H1 (cell line): ENCODE measurements at regions not wholly inside any gene's neighbourhood (a gene's known extent, or its start where the extent isn't known, plus 50 kb on each side); places are given as distances from the start of the nearest gene placed in this dataset.
A peak's percentile ranks its signal among the peaks of the same experiment; 100 is the strongest.

Experiments
- CTCF ChIA-PET: fragments of 300-600 bp; sonication (Branson Sonifier 250); formaldehyde crosslinking; loops from one replicate; lab custom pipeline; 2021; ENCODE audit not compliant: partially characterized antibody; lab: Charles Lee
- POLR2A ChIA-PET: fragments of 300-600 bp; sonication (Branson Sonifier 250); formaldehyde crosslinking; loops from one replicate; lab custom pipeline; 2021; ENCODE audit warnings: inconsistent platforms; ENCODE audit not compliant: partially characterized antibody; lab: Charles Lee
- DNase-seq, 2 experiments: peaks; one replicate each; pipeline versions ENCODE4 v3.0.0 to v3.0.0-alpha.2; 2010 to 2022; ENCODE audit warnings: low spot score in 2 of 2, low read depth in 1 of 2, mixed read lengths in 1 of 2
- FAIRE-seq: peaks from 2 replicates; lab custom pipeline; 2011; peaks lifted over from hg19 to GRCh38; lab: Jason Lieb, UNC
- H2AFZ ChIP-seq: 2 replicates; pipeline ENCODE4 v1.8.1; 2012; ENCODE audit warnings: low read length, inconsistent platforms
- H2AK5ac ChIP-seq: 2 replicates; pipeline ENCODE4 v1.6.1; 2013; ENCODE audit warnings: low read depth, low read length
- H2BK120ac ChIP-seq: replicated peaks from 2 replicates; pipeline ENCODE3; 2013; ENCODE audit warnings: low read depth, low read length, inconsistent platforms
- H2BK12ac ChIP-seq: 2 replicates; pipeline ENCODE4 v1.6.1; 2013; ENCODE audit warnings: low read depth, low read length
- H2BK15ac ChIP-seq: 2 replicates; pipeline ENCODE4 v1.6.1; 2013; ENCODE audit warnings: low read length
- H2BK20ac ChIP-seq: 2 replicates; pipeline ENCODE4 v1.6.1; 2013; ENCODE audit warnings: low read length
- H2BK5ac ChIP-seq: 2 replicates; pipeline ENCODE4 v1.6.1; 2013; ENCODE audit warnings: low read depth, low read length
- H3K14ac ChIP-seq: 2 replicates; pipeline ENCODE4 v1.6.1; 2013; ENCODE audit warnings: inconsistent platforms; ENCODE audit not compliant: insufficient read length
- H3K18ac ChIP-seq: 2 replicates; pipeline ENCODE4 v1.6.1; 2013; ENCODE audit warnings: low read length; ENCODE audit errors: extremely low read depth
- H3K23ac ChIP-seq: 2 replicates; pipeline ENCODE4 v1.6.1; 2013; ENCODE audit warnings: inconsistent platforms; ENCODE audit not compliant: insufficient read length
- H3K23me2 ChIP-seq: 2 replicates; pipeline ENCODE4 v1.6.1; 2013; ENCODE audit warnings: low read depth, low read length
- H3K27ac ChIP-seq: 2 replicates; pipeline ENCODE4 v1.6.1; 2011; ENCODE audit warnings: low read depth, low read length, inconsistent platforms
- H3K27me3 ChIP-seq, 4 experiments: replicated peaks in 1 of 4; 1 replicate in 1 of 4; 2 replicates in 3 of 4; pipeline versions ENCODE4 v1.6.1 to v1.8.1; 2011 to 2013; ENCODE audit warnings: low read length in 3 of 4, mild to moderate bottlenecking in 3 of 4, inconsistent platforms in 2 of 4, mixed read lengths in 2 of 4, moderate library complexity in 1 of 4; ENCODE audit not compliant: control insufficient read depth in 3 of 4, insufficient read depth in 3 of 4; ENCODE audit errors: extremely low read depth in 1 of 4
- H3K36me3 ChIP-seq, 4 experiments: 2 replicates each; pipeline versions ENCODE4 v1.6.1 to v1.8.1; 2011 to 2013; ENCODE audit warnings: mild to moderate bottlenecking in 4 of 4, low read length in 3 of 4, moderate library complexity in 2 of 4, control low read depth in 1 of 4, inconsistent platforms in 1 of 4; ENCODE audit not compliant: insufficient read depth in 4 of 4, control insufficient read depth in 2 of 4
- H3K4ac ChIP-seq: replicated peaks from 2 replicates; pipeline ENCODE3; 2013; ENCODE audit warnings: low read length, low read depth, mixed read lengths, inconsistent platforms; ENCODE audit not compliant: insufficient read length
- H3K4me1 ChIP-seq, 4 experiments: replicated peaks in 1 of 4; 1 replicate in 1 of 4; 2 replicates in 3 of 4; pipeline versions ENCODE4 v1.6.1 to v1.8.1; 2011 to 2013; ENCODE audit warnings: low read length in 3 of 4, inconsistent platforms in 2 of 4, mixed read lengths in 1 of 4; ENCODE audit not compliant: insufficient read depth in 4 of 4, control insufficient read depth in 3 of 4
- H3K4me2 ChIP-seq, 2 experiments: 2 replicates each; pipeline versions ENCODE4 v1.6.1 to v1.8.1; 2011 to 2013; ENCODE audit warnings: low read depth in 2 of 2, low read length in 2 of 2, control low read depth in 1 of 2, inconsistent platforms in 1 of 2, mild to moderate bottlenecking in 1 of 2; ENCODE audit not compliant: insufficient read depth in 1 of 2
- H3K4me3 ChIP-seq, 4 experiments: fragments of 200-600, 300-600 bp in 1 of 4; sonication (generic), shearing (Covaris generic), sonication (Bioruptor Twin) in 1 of 4; 2 replicates each; pipeline versions ENCODE4 v1.5.1 to v1.8.1; 2011 to 2016; ENCODE audit warnings: low read length in 4 of 4, low read depth in 3 of 4, control low read depth in 2 of 4, inconsistent platforms in 2 of 4, mild to moderate bottlenecking in 2 of 4, mixed read lengths in 1 of 4, moderate library complexity in 1 of 4; ENCODE audit not compliant: insufficient read depth in 2 of 4; ENCODE audit errors: extremely low read depth in 1 of 4
- H3K56ac ChIP-seq: replicated peaks from 2 replicates; pipeline ENCODE3; 2013; ENCODE audit warnings: low read depth, mild to moderate bottlenecking, mixed read lengths, low read length, inconsistent platforms; ENCODE audit not compliant: insufficient read length
- H3K79me1 ChIP-seq: 2 replicates; pipeline ENCODE4 v1.6.1; 2013; ENCODE audit warnings: low read depth, low read length, control low read depth
- H3K79me2 ChIP-seq, 2 experiments: 2 replicates each; pipeline versions ENCODE4 v1.6.1 to v1.8.1; 2012 to 2013; ENCODE audit warnings: low read length in 2 of 2, mild to moderate bottlenecking in 2 of 2, inconsistent platforms in 1 of 2; ENCODE audit not compliant: insufficient read depth in 2 of 2, control insufficient read depth in 1 of 2
- H3K9ac ChIP-seq, 4 experiments: replicated peaks in 1 of 4; 1 replicate in 1 of 4; 2 replicates in 3 of 4; pipeline versions ENCODE4 v1.6.1 to v1.8.1; 2011 to 2013; ENCODE audit warnings: low read depth in 3 of 4, low read length in 3 of 4, control low read depth in 2 of 4, mild to moderate bottlenecking in 2 of 4, moderate library complexity in 2 of 4, inconsistent platforms in 1 of 4; ENCODE audit errors: extremely low read depth in 1 of 4
- H3K9me3 ChIP-seq, 2 experiments: 2 replicates each; pipeline versions ENCODE4 v1.6.1 to v1.8.1; 2012 to 2013; ENCODE audit warnings: mild to moderate bottlenecking in 2 of 2, moderate library complexity in 2 of 2, control low read depth in 1 of 2, inconsistent platforms in 1 of 2, low read depth in 1 of 2, low read length in 1 of 2, mixed read lengths in 1 of 2; ENCODE audit not compliant: insufficient read depth in 2 of 2
- H4K20me1 ChIP-seq, 2 experiments: replicated peaks in 1 of 2; 2 replicates each; pipeline versions ENCODE3 to v1.8.1; 2011 to 2013; ENCODE audit warnings: inconsistent platforms in 2 of 2, low read length in 2 of 2, mild to moderate bottlenecking in 1 of 2; ENCODE audit not compliant: insufficient read depth in 2 of 2, control insufficient read depth in 1 of 2
- H4K5ac ChIP-seq: 2 replicates; pipeline ENCODE4 v1.6.1; 2013; ENCODE audit warnings: low read length, low read depth, mixed read lengths, inconsistent platforms; ENCODE audit not compliant: insufficient read length
- H4K8ac ChIP-seq: 2 replicates; pipeline ENCODE4 v1.8.0; 2013; ENCODE audit warnings: mild to moderate bottlenecking, moderate library complexity, low read length, inconsistent platforms; ENCODE audit not compliant: insufficient read depth; ENCODE audit errors: extremely low read depth
- H4K91ac ChIP-seq: replicated peaks from 2 replicates; pipeline ENCODE3; 2013; ENCODE audit warnings: low read length, mixed read lengths, inconsistent platforms; ENCODE audit not compliant: insufficient read length
- CEBPB ChIP-seq: IDR thresholded peaks from 2 replicates; pipeline ENCODE4 v1.6.1; 2012; ENCODE audit warnings: low read depth, low read length
- NRF1 ChIP-seq: IDR thresholded peaks from 2 replicates; pipeline ENCODE4 v1.6.1; 2011; ENCODE audit warnings: mild to moderate bottlenecking, low read depth, low read length, improper control_type of control experiment
- WGBS, 2 experiments: shearing (Covaris generic) in 1 of 2; methylation state at CpG; one replicate each; pipeline versions ENCODE4 v1.1.6 to v1.1.7; 2013 to 2015; ENCODE audit warnings: low lambda C conversion rate in 2 of 2, mixed read lengths in 2 of 2, inconsistent platforms in 1 of 2, low coverage in 1 of 2, missing lambda C conversion rate in 1 of 2; ENCODE audit not compliant: insufficient replicate concordance in 2 of 2, insufficient coverage in 1 of 2, insufficient read length in 1 of 2; ENCODE audit errors: extremely low coverage in 1 of 2, missing lambda C conversion rate in 1 of 2; 5-methylcytosine and 5-hydroxymethylcytosine counted together

- Histone ChIP-seq H2BK15ac (no peak overlapping the region), H3K27me3 (no peaks in the 10 kb centered on the region), H3K9ac (no peak overlapping the region), H2BK12ac (no peak overlapping the region), H2AFZ (no peak overlapping the region), H3K79me1 (no peaks in the 10 kb centered on the region), H3K36me3 (no peaks in the 10 kb centered on the region), H2BK120ac (no peak overlapping the region), H3K14ac (no peak overlapping the region), H2BK5ac (no peak overlapping the region), H3K4me2 (no peak overlapping the region), H4K8ac (no peak overlapping the region), H4K5ac (no peak overlapping the region), H3K4ac (no peak overlapping the region), H4K91ac (no peak overlapping the region), H3K4me3 (no peak overlapping the region), H3K18ac (no peak overlapping the region), H3K79me2 (no peaks in the 10 kb centered on the region), H3K23ac (no peak overlapping the region), H4K20me1 (no peaks in the 10 kb centered on the region), H3K9me3 (no peaks in the 10 kb centered on the region), H2BK20ac (no peak overlapping the region), H3K56ac (no peak overlapping the region), H2AK5ac (no peak overlapping the region), H3K23me2 (no peaks in the 10 kb centered on the region), H3K4me1 (no peaks in the 10 kb centered on the region), H3K27ac (no peak overlapping the region)
- WGBS, 2 experiments: 78% methylated on average over 2 of the region's 2 CpGs; no CpG with 5 or more reads in 1 of the 2 experiments
- ChIA-PET CTCF (interaction anchor here (0.8 to 1.9 kb wide), 6 partner anchors 11 to 182 kb away, joined by 3 to 7 read pairs (median 4); no protein-coding TSS in a partner anchor), POLR2A (no interaction called here)
- DNase-seq (no peak), FAIRE-seq (peak; percentile 28)
- TF ChIP-seq CEBPB (peak; percentile 43; the same call in 1 of the 2 replicates), NRF1 (no peak)
These were observed 333.9 kb upstream of the DDX53 start for GRCh38 chrX:22665818-22666217.
